H9 (cell line): ENCODE measurements at regions not wholly inside any gene's neighbourhood (a gene's known extent, or its start where the extent isn't known, plus 50 kb on each side); places are given as distances from the start of the nearest gene placed in this dataset.

Experiments
- DNase-seq: peaks from one replicate; pipeline ENCODE4 v3.0.0-alpha.2; 2017
- H2AFZ ChIP-seq: one replicate; pipeline ENCODE4 v1.6.1; 2013; ENCODE audit warnings: mild to moderate bottlenecking, low read length, control low read depth, moderate library complexity
- H2AK5ac ChIP-seq: 2 replicates; pipeline ENCODE4 v1.6.1; 2013; ENCODE audit warnings: low read length, control low read depth, mixed read lengths; ENCODE audit not compliant: insufficient read length
- H2BK120ac ChIP-seq: one replicate; pipeline ENCODE4 v1.6.1; 2013; ENCODE audit warnings: low read depth, mild to moderate bottlenecking, low read length, control low read depth, inconsistent platforms; ENCODE audit not compliant: poor library complexity, severe bottlenecking
- H2BK12ac ChIP-seq: 2 replicates; pipeline ENCODE4 v1.6.1; 2013; ENCODE audit warnings: low read length, control low read depth, mixed read lengths, low read depth; ENCODE audit not compliant: insufficient read length
- H2BK15ac ChIP-seq: 2 replicates; pipeline ENCODE4 v1.6.1; 2013; ENCODE audit warnings: low read depth, low read length, control low read depth
- H2BK20ac ChIP-seq: one replicate; pipeline ENCODE4 v1.6.1; 2013; ENCODE audit warnings: low read depth, mild to moderate bottlenecking, low read length, control low read depth, inconsistent platforms; ENCODE audit not compliant: poor library complexity, severe bottlenecking
- H2BK5ac ChIP-seq: 2 replicates; pipeline ENCODE4 v1.6.1; 2013; ENCODE audit warnings: low read length, control low read depth, mixed read lengths; ENCODE audit not compliant: insufficient read length
- H3K14ac ChIP-seq: 2 replicates; pipeline ENCODE4 v1.6.1; 2013; ENCODE audit warnings: low read length, control low read depth; ENCODE audit not compliant: insufficient read depth
- H3K18ac ChIP-seq: 2 replicates; pipeline ENCODE4 v1.6.1; 2013; ENCODE audit warnings: low read depth, mild to moderate bottlenecking, mixed read lengths, low read length, control low read depth; ENCODE audit not compliant: insufficient read length
- H3K23ac ChIP-seq: 2 replicates; pipeline ENCODE4 v1.6.1; 2013; ENCODE audit warnings: low read length, control low read depth, mixed read lengths, low read depth; ENCODE audit not compliant: insufficient read length
- H3K23me2 ChIP-seq: 2 replicates; pipeline ENCODE4 v1.6.1; 2013; ENCODE audit warnings: low read depth, mild to moderate bottlenecking, mixed read lengths, low read length, control low read depth; ENCODE audit not compliant: insufficient read length, poor library complexity, severe bottlenecking
- H3K27ac ChIP-seq: 2 replicates; pipeline ENCODE4 v1.5.1; 2013; ENCODE audit warnings: low read length, control low read depth, mixed read lengths, low read depth; ENCODE audit not compliant: insufficient read length
- H3K27me3 ChIP-seq: 2 replicates; pipeline ENCODE4 v1.6.1; 2013; ENCODE audit warnings: low read length, control low read depth, inconsistent platforms; ENCODE audit not compliant: insufficient read depth
- H3K4ac ChIP-seq: 2 replicates; pipeline ENCODE4 v1.6.1; 2013; ENCODE audit warnings: low read depth, mild to moderate bottlenecking, control low read depth, inconsistent platforms, low read length, moderate library complexity
- H3K4me1 ChIP-seq: 2 replicates; pipeline ENCODE4 v1.6.1; 2013; ENCODE audit warnings: low read length, control low read depth, inconsistent platforms; ENCODE audit not compliant: insufficient read depth
- H3K4me2 ChIP-seq: 2 replicates; pipeline ENCODE4 v1.6.1; 2013; ENCODE audit warnings: low read length, control low read depth, mixed read lengths; ENCODE audit not compliant: insufficient read length, insufficient read depth
- H3K56ac ChIP-seq: 2 replicates; pipeline ENCODE4 v1.6.1; 2013; ENCODE audit warnings: low read depth, mild to moderate bottlenecking, mixed read lengths, low read length, control low read depth; ENCODE audit not compliant: insufficient read length
- H3K79me1 ChIP-seq: 2 replicates; pipeline ENCODE4 v1.6.1; 2013; ENCODE audit warnings: low read depth, mild to moderate bottlenecking, moderate library complexity, low read length, control low read depth, inconsistent platforms; ENCODE audit not compliant: insufficient read depth, poor library complexity, severe bottlenecking
- H3K79me2 ChIP-seq: 2 replicates; pipeline ENCODE4 v1.6.1; 2013; ENCODE audit warnings: low read length, control low read depth, inconsistent platforms; ENCODE audit not compliant: insufficient read depth
- H3K9ac ChIP-seq: 2 replicates; pipeline ENCODE4 v1.6.1; 2013; ENCODE audit warnings: low read length, control low read depth, mixed read lengths; ENCODE audit not compliant: insufficient read length; ENCODE audit errors: extremely low read depth
- H3K9me3 ChIP-seq: one replicate; pipeline ENCODE4 v1.6.1; 2013; ENCODE audit warnings: low read depth, low read length, inconsistent platforms; ENCODE audit not compliant: control insufficient read depth
- H3T11ph ChIP-seq: one replicate; pipeline ENCODE4 v1.6.1; 2013; ENCODE audit warnings: mild to moderate bottlenecking, low read length, control low read depth, inconsistent platforms
- H4K20me1 ChIP-seq: one replicate; pipeline ENCODE4 v1.6.1; 2013; ENCODE audit not compliant: control insufficient read depth, insufficient read length, insufficient read depth
- H4K5ac ChIP-seq: 2 replicates; pipeline ENCODE4 v1.6.1; 2013; ENCODE audit warnings: low read depth, mild to moderate bottlenecking, mixed read lengths, low read length, control low read depth; ENCODE audit not compliant: insufficient read length
- H4K8ac ChIP-seq: replicated peaks from 2 replicates; pipeline ENCODE4 v1.6.1; 2013; ENCODE audit warnings: low read length, control low read depth, mixed read lengths, low read depth; ENCODE audit not compliant: insufficient read length
- H4K91ac ChIP-seq: 2 replicates; pipeline ENCODE4 v1.6.1; 2013; ENCODE audit warnings: low read depth, mild to moderate bottlenecking, moderate library complexity, mixed read lengths, low read length, control low read depth; ENCODE audit not compliant: insufficient read length
- H3K27ac Mint-ChIP-seq, 3 experiments: 2 replicates in 2 of 3; 3 replicates in 1 of 3; pipeline ENCODE4 v1.8.0; 2020 to 2021; ENCODE audit warnings: mixed read lengths in 3 of 3, mild to moderate bottlenecking in 1 of 3, moderate library complexity in 1 of 3
- H3K27me3 Mint-ChIP-seq: 2 replicates; pipeline ENCODE4 v1.8.0; 2021; ENCODE audit warnings: low read depth, mild to moderate bottlenecking, moderate library complexity, mixed read lengths
- H3K36me3 Mint-ChIP-seq, 3 experiments: 2 replicates in 2 of 3; 3 replicates in 1 of 3; pipeline ENCODE4 v1.8.0; 2020 to 2021; ENCODE audit warnings: low read depth in 3 of 3, mixed read lengths in 3 of 3; ENCODE audit not compliant: insufficient read depth in 1 of 3
- H3K4me1 Mint-ChIP-seq, 2 experiments: 2 replicates each; pipeline ENCODE4 v1.8.0; 2020; ENCODE audit warnings: mixed read lengths in 2 of 2
- H3K4me3 Mint-ChIP-seq, 2 experiments: 2 replicates in 1 of 2; 3 replicates in 1 of 2; pipeline ENCODE4 v1.8.0; 2020 to 2021; ENCODE audit warnings: mild to moderate bottlenecking in 2 of 2, mixed read lengths in 2 of 2, moderate library complexity in 1 of 2
- H3K9me3 Mint-ChIP-seq, 2 experiments: 2 replicates in 1 of 2; 3 replicates in 1 of 2; pipeline ENCODE4 v1.8.0; 2020; ENCODE audit warnings: mild to moderate bottlenecking in 2 of 2, mixed read lengths in 2 of 2, moderate library complexity in 1 of 2
- WGBS: extraction: QIAGEN DNeasy Blood & Tissue Kit; methylation state at CpG from one replicate; pipeline ENCODE4 v1.1.7; 2013; ENCODE audit warnings: missing lambda C conversion rate, low lambda C conversion rate, mixed read lengths; ENCODE audit not compliant: insufficient read length; ENCODE audit errors: extremely low coverage; 5-methylcytosine and 5-hydroxymethylcytosine counted together
- TF ChIP-seq, protein P1 (sequence below): fragments of 200-600 bp; sonication (generic); conservative IDR thresholded peaks from 3 replicates; pipeline ENCODE4 v1.8.0; 2021; ENCODE audit warnings: antibody characterized with exemption, mild to moderate bottlenecking

DNA sequence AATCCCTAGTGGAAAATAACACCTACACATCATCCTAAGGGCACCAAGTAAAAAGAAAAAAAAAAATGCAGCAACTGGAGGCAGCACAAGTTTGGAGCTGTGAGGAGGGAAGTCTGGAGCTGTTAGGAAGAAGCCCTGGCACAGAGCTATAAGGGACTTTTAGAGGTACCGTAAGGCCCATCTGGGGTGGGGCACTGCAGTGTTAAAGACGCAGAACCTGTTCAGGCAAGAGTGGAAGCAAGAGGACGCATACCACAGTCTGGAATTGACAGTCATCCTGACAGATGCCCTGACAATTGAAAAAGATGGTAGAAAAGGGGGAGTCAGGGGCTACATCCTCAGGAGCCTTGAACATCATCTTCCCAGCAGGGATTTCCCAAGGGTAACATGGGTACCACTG lies 195.9 kb upstream of the PLEKHG7 start:
- H3K79me1 ChIP-seq: no peaks in the 10 kb centered on the region
- H3K27ac ChIP-seq: no peak overlapping the region
- H4K5ac ChIP-seq: no peak overlapping the region
- TF ChIP-seq, protein P1, sequence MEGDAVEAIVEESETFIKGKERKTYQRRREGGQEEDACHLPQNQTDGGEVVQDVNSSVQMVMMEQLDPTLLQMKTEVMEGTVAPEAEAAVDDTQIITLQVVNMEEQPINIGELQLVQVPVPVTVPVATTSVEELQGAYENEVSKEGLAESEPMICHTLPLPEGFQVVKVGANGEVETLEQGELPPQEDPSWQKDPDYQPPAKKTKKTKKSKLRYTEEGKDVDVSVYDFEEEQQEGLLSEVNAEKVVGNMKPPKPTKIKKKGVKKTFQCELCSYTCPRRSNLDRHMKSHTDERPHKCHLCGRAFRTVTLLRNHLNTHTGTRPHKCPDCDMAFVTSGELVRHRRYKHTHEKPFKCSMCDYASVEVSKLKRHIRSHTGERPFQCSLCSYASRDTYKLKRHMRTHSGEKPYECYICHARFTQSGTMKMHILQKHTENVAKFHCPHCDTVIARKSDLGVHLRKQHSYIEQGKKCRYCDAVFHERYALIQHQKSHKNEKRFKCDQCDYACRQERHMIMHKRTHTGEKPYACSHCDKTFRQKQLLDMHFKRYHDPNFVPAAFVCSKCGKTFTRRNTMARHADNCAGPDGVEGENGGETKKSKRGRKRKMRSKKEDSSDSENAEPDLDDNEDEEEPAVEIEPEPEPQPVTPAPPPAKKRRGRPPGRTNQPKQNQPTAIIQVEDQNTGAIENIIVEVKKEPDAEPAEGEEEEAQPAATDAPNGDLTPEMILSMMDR: no peak
- no peaks in the 10 kb centered on the region; the same call in 1 of the 2 replicates for H3K27me3 ChIP-seq
- H3K4me3 Mint-ChIP-seq: no peak overlapping the region
- no peaks in the 10 kb centered on the region for H3K9me3 Mint-ChIP-seq
- H3K9me3 ChIP-seq: no peaks in the 10 kb centered on the region
- H4K8ac ChIP-seq: no peak overlapping the region
- no peaks in the 10 kb centered on the region for H3K4me1 ChIP-seq
- H3K4me2 ChIP-seq: no peak overlapping the region
- WGBS: no CpG with 5 or more reads among the region's 3 CpGs
- H3K23me2 ChIP-seq: no peaks in the 10 kb centered on the region
- no peak overlapping the region for H2BK12ac ChIP-seq
- H3K4ac ChIP-seq: no peak overlapping the region
- H3K4me1 Mint-ChIP-seq: peaks cover 21 to 33% of the 10 kb centered on the region in 2 experiments
- no peak overlapping the region for H2BK20ac ChIP-seq
- H3K18ac ChIP-seq: no peak overlapping the region
- H3T11ph ChIP-seq: no peak overlapping the region
- H3K9ac ChIP-seq: no peak overlapping the region
- no peak overlapping the region for H2AFZ ChIP-seq
- H2BK120ac ChIP-seq: no peak overlapping the region
- H4K91ac ChIP-seq: no peak overlapping the region
- no peaks in the 10 kb centered on the region for H4K20me1 ChIP-seq
- H2BK15ac ChIP-seq: no peak overlapping the region
- peak overlapping the region in 1 of 3 experiments; percentile 50; a peak in 2 of 7 replicates for H3K27ac Mint-ChIP-seq
- no peak overlapping the region for H3K56ac ChIP-seq
- no peak for DNase-seq
- 0 out of 2 replicates have a peak overlapping the region, but pooled peaks have one; percentile 57 for H3K14ac ChIP-seq
- no peak overlapping the region for H2AK5ac ChIP-seq
- no peaks in the 10 kb centered on the region for H3K27me3 Mint-ChIP-seq
- no peaks in the 10 kb centered on the region for H3K79me2 ChIP-seq
- no peak overlapping the region for H2BK5ac ChIP-seq
- H3K36me3 Mint-ChIP-seq: no peaks in the 10 kb centered on the region; a peak in 1 of 7 replicates
- no peak overlapping the region for H3K23ac ChIP-seq
